ENCODE measurements at regions not wholly inside any gene's neighbourhood (a gene's known extent, or its start where the extent isn't known, plus 50 kb on each side); places are given as distances from the start of the nearest gene placed in this dataset.

- no peak for DNase-seq
These were observed 61.8 kb upstream of the DAB1 start for GRCh38 chr1:57485643-57486042.

GRCh38 chr1:57483954-57484353, 60.1 kb upstream of the DAB1 start:
- TF ChIP-seq CTCF (IDR thresholded peaks at IDR 0.05): no peak
- H3K36me3 ChIP-seq: no peaks in the 10 kb centered on the region
- intact Hi-C loops (cut with DNase I; ENCODE audit: low total_unique reads): no loop called here
- no peaks in the 10 kb centered on the region for H3K9me3 ChIP-seq
- H3K4me3 ChIP-seq: no peak overlapping the region
- no peaks in the 10 kb centered on the region for H3K27me3 ChIP-seq
- DNase-seq: no peak
- H3K27ac ChIP-seq: no peak overlapping the region
- H3K4me1 ChIP-seq: no peaks in the 10 kb centered on the region

More at GRCh38 chr1:57485643-57486042, 61.8 kb upstream of the DAB1 start:
- Histone ChIP-seq H3K27ac (no peak overlapping the region), H3K36me3 (no peaks in the 10 kb centered on the region), H3K4me1 (no peaks in the 10 kb centered on the region), H3K27me3 (no peaks in the 10 kb centered on the region), H3K4me3 (no peak overlapping the region), H3K9me3 (no peaks in the 10 kb centered on the region)
- no peak for TF ChIP-seq CTCF (IDR thresholded peaks at IDR 0.05)
- intact Hi-C loops (cut with DNase I; ENCODE audit: low total_unique reads): no loop called here

DNA sequence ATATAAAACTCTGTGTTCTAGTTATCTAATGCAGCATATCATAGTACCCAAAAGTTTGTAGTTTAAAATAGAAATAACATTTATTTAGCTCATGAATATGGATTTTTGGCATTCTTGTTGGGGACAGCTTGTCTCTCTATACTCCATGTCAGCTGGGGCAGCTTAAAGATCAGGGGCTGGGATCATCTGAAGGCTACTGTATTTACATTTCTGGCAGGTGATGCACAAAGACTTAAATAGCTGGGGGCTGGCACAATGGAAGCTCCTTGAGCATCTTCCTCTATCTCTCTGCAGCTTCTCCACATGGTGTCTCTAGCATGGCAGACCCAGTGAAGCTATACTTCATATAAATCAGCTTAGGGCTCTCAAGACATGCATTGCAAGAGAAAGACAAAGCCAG, 55.6 kb upstream of the DAB1 start:
- intact Hi-C loops (cut with DNase I; ENCODE audit: low total_unique reads): no loop called here

DNA sequence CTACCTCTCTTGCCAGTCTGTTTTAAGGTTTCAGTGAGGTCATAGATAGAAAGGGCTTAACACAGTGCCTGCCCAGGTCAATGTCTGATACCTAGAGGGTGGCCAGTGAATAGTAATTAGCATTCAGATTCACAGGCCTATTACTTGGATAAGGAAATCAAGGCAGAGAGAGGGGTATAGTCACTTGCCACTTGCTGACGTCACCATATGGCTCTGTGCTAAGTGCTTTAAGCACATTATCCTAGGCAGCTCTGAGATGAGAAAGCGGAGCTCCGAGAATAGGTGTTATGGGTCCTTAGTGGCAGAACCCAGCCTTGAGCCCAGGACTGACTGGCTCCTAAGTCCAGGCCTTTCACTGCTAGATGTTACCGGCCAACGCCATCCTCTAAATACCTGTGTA, 51.5 kb upstream of the DAB1 start:
- TF ChIP-seq CTCF (IDR thresholded peaks at IDR 0.05): no peak
- Histone ChIP-seq H3K27ac (no peak overlapping the region), H3K36me3 (no peaks in the 10 kb centered on the region), H3K9me3 (no peaks in the 10 kb centered on the region), H3K27me3 (no peaks in the 10 kb centered on the region), H3K4me3 (no peak overlapping the region), H3K4me1 (peaks cover 0 to under 1% (median 0%) of the 10 kb centered on the region in 4 donors)
- no peak for DNase-seq
- intact Hi-C loops (cut with DNase I; ENCODE audit: low total_unique reads): no loop called here

More for the DNA sequence above, 55.6 kb upstream of the DAB1 start:
- no peaks in the 10 kb centered on the region for H3K9me3 ChIP-seq
- H3K36me3 ChIP-seq: no peaks in the 10 kb centered on the region
- no peak overlapping the region for H3K27ac ChIP-seq
- H3K27me3 ChIP-seq: no peaks in the 10 kb centered on the region
- TF ChIP-seq CTCF (IDR thresholded peaks at IDR 0.05): no peak
- H3K4me3 ChIP-seq: no peak overlapping the region
- DNase-seq: no peak
- H3K4me1 ChIP-seq: no peaks in the 10 kb centered on the region

- Histone ChIP-seq H3K4me3 (no peak overlapping the region), H3K27ac (no peak overlapping the region), H3K9me3 (no peaks in the 10 kb centered on the region), H3K4me1 (peaks cover 0 to 7% (median 0%) of the 10 kb centered on the region in 4 donors), H3K36me3 (no peaks in the 10 kb centered on the region), H3K27me3 (no peaks in the 10 kb centered on the region)
- intact Hi-C loops (cut with DNase I; ENCODE audit: low total_unique reads): no loop called here
- no peak for DNase-seq
- TF ChIP-seq CTCF (IDR thresholded peaks at IDR 0.05): no peak
These were observed 50.4 kb upstream of the DAB1 start for GRCh38 chr1:57474137-57474750.
